ENCODE measurements at regions not wholly inside any gene's neighbourhood (a gene's known extent, or its start where the extent isn't known, plus 50 kb on each side); places are given as distances from the start of the nearest gene placed in this dataset.

DNA sequence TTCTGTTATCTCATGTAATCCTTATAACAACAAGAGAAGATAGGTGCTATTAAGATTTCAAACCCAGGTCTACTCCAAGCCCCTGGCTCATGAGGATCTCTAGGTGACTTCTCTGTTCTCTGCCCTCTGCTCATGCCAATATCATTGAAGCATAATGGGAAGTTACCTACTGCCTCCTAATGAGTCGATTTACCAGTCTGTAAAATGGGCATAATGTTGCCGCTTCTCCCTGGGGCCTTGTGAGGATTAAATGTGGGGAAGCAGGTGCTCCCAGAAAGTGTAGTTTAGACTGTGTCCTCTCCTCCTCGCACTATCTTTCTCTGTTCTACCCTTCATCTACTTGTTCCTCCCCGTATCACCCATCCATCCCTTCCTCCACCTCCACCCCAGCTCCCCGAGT, 169.2 kb upstream of the LHX5 start:
- no peak for DNase-seq (ENCODE audit: extremely low spot score, unreplicated experiment)
- Mint-ChIP-seq H3K4me3 (ENCODE audit: unreplicated experiment) (no peak overlapping the region), H3K27ac (ENCODE audit: unreplicated experiment) (no peak overlapping the region), H3K27me3 (ENCODE audit: unreplicated experiment) (peaks cover 37% of the 10 kb centered on the region), H3K4me1 (ENCODE audit: unreplicated experiment) (no peaks in the 10 kb centered on the region), H3K9me3 (ENCODE audit: unreplicated experiment) (no peaks in the 10 kb centered on the region), H3K36me3 (ENCODE audit: unreplicated experiment) (no peaks in the 10 kb centered on the region)
- TF ChIP-seq, protein P1, sequence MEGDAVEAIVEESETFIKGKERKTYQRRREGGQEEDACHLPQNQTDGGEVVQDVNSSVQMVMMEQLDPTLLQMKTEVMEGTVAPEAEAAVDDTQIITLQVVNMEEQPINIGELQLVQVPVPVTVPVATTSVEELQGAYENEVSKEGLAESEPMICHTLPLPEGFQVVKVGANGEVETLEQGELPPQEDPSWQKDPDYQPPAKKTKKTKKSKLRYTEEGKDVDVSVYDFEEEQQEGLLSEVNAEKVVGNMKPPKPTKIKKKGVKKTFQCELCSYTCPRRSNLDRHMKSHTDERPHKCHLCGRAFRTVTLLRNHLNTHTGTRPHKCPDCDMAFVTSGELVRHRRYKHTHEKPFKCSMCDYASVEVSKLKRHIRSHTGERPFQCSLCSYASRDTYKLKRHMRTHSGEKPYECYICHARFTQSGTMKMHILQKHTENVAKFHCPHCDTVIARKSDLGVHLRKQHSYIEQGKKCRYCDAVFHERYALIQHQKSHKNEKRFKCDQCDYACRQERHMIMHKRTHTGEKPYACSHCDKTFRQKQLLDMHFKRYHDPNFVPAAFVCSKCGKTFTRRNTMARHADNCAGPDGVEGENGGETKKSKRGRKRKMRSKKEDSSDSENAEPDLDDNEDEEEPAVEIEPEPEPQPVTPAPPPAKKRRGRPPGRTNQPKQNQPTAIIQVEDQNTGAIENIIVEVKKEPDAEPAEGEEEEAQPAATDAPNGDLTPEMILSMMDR (IDR thresholded peaks at IDR 0.05) = no peak

DNA sequence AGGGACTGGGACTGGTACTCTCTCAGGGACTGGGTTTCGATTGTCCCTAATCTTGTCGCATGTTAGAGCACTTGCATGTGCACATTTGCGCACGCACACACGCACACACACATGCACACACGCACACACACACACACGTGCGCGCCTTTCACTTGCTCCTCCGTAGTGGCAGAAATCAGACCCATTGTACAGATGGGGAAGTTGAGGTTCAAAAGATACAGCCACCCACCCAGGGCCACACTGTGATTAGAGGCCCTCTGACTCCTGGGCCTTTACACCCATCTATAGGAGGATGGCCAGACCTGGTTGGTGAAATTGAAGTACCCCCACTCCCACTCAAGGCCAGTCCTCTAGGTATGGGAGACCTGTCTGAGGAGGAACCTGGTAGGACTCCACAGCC, 167.8 kb upstream of the LHX5 start:
- no peaks in the 10 kb centered on the region for H3K36me3 Mint-ChIP-seq (ENCODE audit: unreplicated experiment)
- H3K27me3 Mint-ChIP-seq (ENCODE audit: unreplicated experiment) = peaks cover 30% of the 10 kb centered on the region
- H3K4me1 Mint-ChIP-seq (ENCODE audit: unreplicated experiment) = no peaks in the 10 kb centered on the region
- H3K27ac Mint-ChIP-seq (ENCODE audit: unreplicated experiment) = no peak overlapping the region
- no peak for DNase-seq (ENCODE audit: extremely low spot score, unreplicated experiment)
- TF ChIP-seq, protein P1 (IDR thresholded peaks at IDR 0.05) = no peak
- no peaks in the 10 kb centered on the region for H3K9me3 Mint-ChIP-seq (ENCODE audit: unreplicated experiment)
- no peak overlapping the region for H3K4me3 Mint-ChIP-seq (ENCODE audit: unreplicated experiment)

DNA sequence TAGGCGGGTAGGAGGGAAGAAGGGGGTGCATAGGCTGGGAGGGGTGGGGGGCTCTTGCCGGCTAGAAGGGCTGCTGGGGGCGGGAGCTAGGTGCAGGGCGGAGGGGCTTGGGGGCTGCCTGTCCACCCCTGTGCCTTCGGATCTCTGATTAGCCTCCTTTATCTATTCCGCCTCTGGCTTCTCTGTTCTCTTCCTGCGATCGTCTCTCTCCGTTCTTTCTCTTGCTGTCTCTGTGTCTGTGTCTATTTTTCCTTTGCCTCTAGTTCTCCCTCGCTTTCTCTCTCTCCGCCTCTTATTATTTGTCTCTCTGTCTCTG, 166.7 kb upstream of the LHX5 start:
- Mint-ChIP-seq H3K4me3 (ENCODE audit: unreplicated experiment) (no peak overlapping the region), H3K9me3 (ENCODE audit: unreplicated experiment) (no peaks in the 10 kb centered on the region), H3K4me1 (ENCODE audit: unreplicated experiment) (no peaks in the 10 kb centered on the region), H3K27me3 (ENCODE audit: unreplicated experiment) (peaks cover 30% of the 10 kb centered on the region), H3K27ac (ENCODE audit: unreplicated experiment) (no peak overlapping the region), H3K36me3 (ENCODE audit: unreplicated experiment) (no peaks in the 10 kb centered on the region)
- TF ChIP-seq, protein P1 (IDR thresholded peaks at IDR 0.05) = no peak
- no peak for DNase-seq (ENCODE audit: extremely low spot score, unreplicated experiment)

DNA sequence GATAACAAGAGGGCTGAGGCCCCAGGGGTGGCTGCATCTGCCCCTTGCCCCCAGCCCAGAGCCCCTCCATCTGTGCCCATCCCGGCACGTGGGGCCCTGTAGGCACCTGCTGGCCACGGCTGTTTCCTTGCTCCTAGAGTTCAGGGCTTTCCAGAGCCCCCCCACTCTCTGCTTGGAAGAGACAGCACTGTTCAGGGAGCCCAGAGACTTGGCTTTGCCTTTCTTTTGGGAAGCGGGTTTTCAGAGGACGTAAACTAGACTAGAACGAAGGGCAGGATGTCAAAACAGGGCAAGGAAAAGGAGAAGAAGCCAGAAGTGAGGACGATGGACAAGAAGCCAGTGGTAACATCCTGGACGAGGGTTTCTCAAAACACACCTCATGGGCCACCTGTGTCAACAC, 163.3 kb upstream of the LHX5 start:
- Mint-ChIP-seq H3K4me1 (ENCODE audit: unreplicated experiment) (no peaks in the 10 kb centered on the region), H3K4me3 (ENCODE audit: unreplicated experiment) (no peak overlapping the region), H3K27ac (ENCODE audit: unreplicated experiment) (no peak overlapping the region), H3K27me3 (ENCODE audit: unreplicated experiment) (peaks cover 20% of the 10 kb centered on the region), H3K36me3 (ENCODE audit: unreplicated experiment) (no peaks in the 10 kb centered on the region), H3K9me3 (ENCODE audit: unreplicated experiment) (peaks cover 9% of the 10 kb centered on the region)
- DNase-seq (ENCODE audit: extremely low spot score, unreplicated experiment) = no peak
- TF ChIP-seq, protein P1 (IDR thresholded peaks at IDR 0.05) = no peak

DNA sequence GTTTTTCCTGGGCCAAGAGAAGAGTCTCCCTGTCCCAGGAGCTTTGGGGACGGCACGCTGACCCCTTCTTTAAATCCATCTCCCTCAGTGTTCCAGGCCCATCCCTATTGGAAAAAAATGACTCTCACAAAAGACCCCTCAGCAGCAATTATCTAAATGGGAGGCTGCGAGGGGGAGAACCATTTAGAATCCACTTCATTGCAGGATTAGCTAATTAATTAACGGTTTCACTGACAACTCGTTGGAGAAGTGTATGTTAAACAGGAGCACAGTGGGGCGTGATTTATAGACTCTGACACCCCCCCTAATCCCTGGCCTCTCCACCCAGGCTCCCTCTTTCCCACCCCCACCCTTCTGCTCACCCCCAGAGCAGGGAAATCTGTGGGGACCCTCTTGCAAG, 162.8 kb upstream of the LHX5 start:
- TF ChIP-seq, protein P1 (IDR thresholded peaks at IDR 0.05) = no peak
- H3K27ac Mint-ChIP-seq (ENCODE audit: unreplicated experiment) = no peak overlapping the region
- no peaks in the 10 kb centered on the region for H3K36me3 Mint-ChIP-seq (ENCODE audit: unreplicated experiment)
- no peak for DNase-seq (ENCODE audit: extremely low spot score, unreplicated experiment)
- no peak overlapping the region for H3K4me3 Mint-ChIP-seq (ENCODE audit: unreplicated experiment)
- H3K9me3 Mint-ChIP-seq (ENCODE audit: unreplicated experiment) = peaks cover 11% of the 10 kb centered on the region
- H3K27me3 Mint-ChIP-seq (ENCODE audit: unreplicated experiment) = peaks cover 15% of the 10 kb centered on the region
- no peaks in the 10 kb centered on the region for H3K4me1 Mint-ChIP-seq (ENCODE audit: unreplicated experiment)

Data from osteocyte (in vitro differentiated cells).